ENCODE measurements at regions not wholly inside any gene's neighbourhood (a gene's known extent, or its start where the extent isn't known, plus 50 kb on each side); places are given as distances from the start of the nearest gene placed in this dataset.

- H4K20me1 ChIP-seq (ENCODE audit: insufficient read depth, low read length), result no peaks in the 10 kb centered on the region
- no peak overlapping the region for H3K9ac ChIP-seq (ENCODE audit: low read depth, low read length)
- no peaks in the 10 kb centered on the region for H3K9me1 ChIP-seq (ENCODE audit: insufficient read depth, low read length)
- no peak overlapping the region for H3K4ac ChIP-seq (ENCODE audit: low read depth, low read length)
- H4K91ac ChIP-seq (ENCODE audit: insufficient read depth, low read depth, low read length), result no peak overlapping the region
- H4K8ac ChIP-seq (ENCODE audit: low read depth in 2 of 2, low read length in 2 of 2), result no peak overlapping the region
- H2BK5ac ChIP-seq (ENCODE audit: low read depth, low read length, poor library complexity, severe bottlenecking), result no peak overlapping the region
- ChIA-PET POLR2A (ENCODE audit: unreplicated experiment) (no interaction called here), CTCF (interaction anchor here (1.1 kb wide), 1 partner anchor 14 kb away, joined by 3 read pairs; no protein-coding TSS in a partner anchor)
- WGBS, 2 experiments (ENCODE audit: extremely low coverage in 2 of 2, insufficient read length in 1 of 2), result no CpG with 5 or more reads among the region's 10 CpGs
- intact Hi-C loops (cut with micrococcal nuclease), result no loop called here
- no peak overlapping the region for H3K4me3 ChIP-seq (ENCODE audit: insufficient read depth, low read depth, low read length)
- dilution Hi-C loops (cut with HindIII; ENCODE audit: low sequenced_read_pairs, unreplicated experiment), result no loop called here
- H4K5ac ChIP-seq (ENCODE audit: low read depth, low read length), result no peak overlapping the region
- H3K79me1 ChIP-seq (ENCODE audit: low read depth in 1 of 2, low read length in 2 of 2), result no peaks in the 10 kb centered on the region
- no peak for TF ChIP-seq BHLHE40 (IDR thresholded peaks at IDR 0.05; ENCODE audit: low read depth, low read length)
- TF ChIP-seq FOS (IDR thresholded peaks at IDR 0.05; ENCODE audit: low read depth, low read length), result no peak
- no peak for TF ChIP-seq POLR2A (IDR thresholded peaks at IDR 0.05; ENCODE audit: low read depth, low read length)
- TF ChIP-seq MAFK (IDR thresholded peaks at IDR 0.05; ENCODE audit: low read depth, low read length), result no peak
- no peak for TF ChIP-seq USF2 (IDR thresholded peaks at IDR 0.05; ENCODE audit: low read depth, low read length)
- TF ChIP-seq RAD21 (IDR thresholded peaks at IDR 0.05; ENCODE audit: low read length), result no peak
- TF ChIP-seq SMC3 (IDR thresholded peaks at IDR 0.05; ENCODE audit: low read depth, low read length), result no peak
- no peak for TF ChIP-seq MXI1 (IDR thresholded peaks at IDR 0.05; ENCODE audit: borderline replicate concordance, low read depth, low read length)
- TF ChIP-seq ELK1 (IDR thresholded peaks at IDR 0.05; ENCODE audit: borderline replicate concordance, low read depth, low read length), result no peak
- TF ChIP-seq RFX5 (IDR thresholded peaks at IDR 0.05; ENCODE audit: low read depth, low read length), result no peak
- H2BK20ac ChIP-seq (ENCODE audit: low read depth, low read length), result no peak overlapping the region
- H2AK5ac ChIP-seq (ENCODE audit: low read depth, low read length), result no peak overlapping the region
- H2AFZ ChIP-seq (replicated peaks; ENCODE audit: low read length, poor library complexity), result no peak overlapping the region
- H3K27me3 ChIP-seq (ENCODE audit: control insufficient read depth, insufficient read depth, low read length), result no peaks in the 10 kb centered on the region
- DNase-seq (no peak), ATAC-seq (ENCODE audit: low read depth) (no peak)
- no peak overlapping the region for H3K23ac ChIP-seq (ENCODE audit: low read depth, low read length)
- H3K56ac ChIP-seq (ENCODE audit: extremely low read depth, insufficient read depth, low read length), result no peak overlapping the region
- in situ Hi-C loops (cut with MboI; ENCODE audit: low sequenced_read_pairs), result no loop called here
- peaks cover 9% of the 10 kb centered on the region; the same call in 1 of the 2 replicates for H3K9me3 ChIP-seq (ENCODE audit: control insufficient read depth, insufficient read depth, low read length)
- BruUV-seq (replicated peaks), result no TSS peak
- H3K4me1 ChIP-seq (ENCODE audit: control insufficient read depth, insufficient read depth, low read length), result peaks cover 5% of the 10 kb centered on the region; the same call in 1 of the 2 replicates
- H2BK15ac ChIP-seq (ENCODE audit: low read depth, low read length), result no peak overlapping the region
- no peak overlapping the region for H3K27ac ChIP-seq (ENCODE audit: insufficient read depth, low read length)
- H3K36me3 ChIP-seq (ENCODE audit: control insufficient read depth, insufficient read depth, low read length), result no peaks in the 10 kb centered on the region
- no peak overlapping the region for H3K14ac ChIP-seq (replicated peaks; ENCODE audit: low read depth, low read length)
- H2BK120ac ChIP-seq (ENCODE audit: low read depth, low read length), result no peak overlapping the region
- no peak overlapping the region for H3K18ac ChIP-seq (ENCODE audit: low read depth, low read length)
- no peak overlapping the region for H2AK9ac ChIP-seq (replicated peaks; ENCODE audit: low read depth, low read length, poor library complexity)
- no peak overlapping the region for H3K4me2 ChIP-seq (ENCODE audit: low read depth, low read length)
These were observed 52.2 kb upstream of the SHH start for GRCh38 chr7:155864271-155864985.
